KMS-11 (cell line): ENCODE measurements at regions not wholly inside any gene's neighbourhood (a gene's known extent, or its start where the extent isn't known, plus 50 kb on each side); places are given as distances from the start of the nearest gene placed in this dataset.

Experiments used
- H2AFZ ChIP-seq: fragments of 200-600 bp; sonication (generic); 2 replicates; pipeline ENCODE4 v1.6.1; 2016; ENCODE audit warnings: antibody characterized with exemption, mixed run types, low read depth
- H3K27ac ChIP-seq: fragments of 200-600 bp; sonication (generic); 2 replicates; pipeline ENCODE4 v1.6.1; 2016; ENCODE audit warnings: mild to moderate bottlenecking, mixed run types
- H3K27me3 ChIP-seq: fragments of 200-600 bp; sonication (generic); 2 replicates; pipeline ENCODE4 v1.6.1; 2017; ENCODE audit warnings: mild to moderate bottlenecking, low read depth, mixed run types, moderate library complexity; ENCODE audit not compliant: insufficient read depth
- H3K36me3 ChIP-seq: fragments of 200-600 bp; sonication (generic); 2 replicates; pipeline ENCODE4 v1.6.1; 2017; ENCODE audit warnings: mild to moderate bottlenecking, mixed run types; ENCODE audit not compliant: insufficient read depth
- H3K4me1 ChIP-seq: fragments of 200-600 bp; sonication (generic); 2 replicates; pipeline ENCODE4 v1.6.1; 2016; ENCODE audit warnings: mild to moderate bottlenecking, low read depth, mixed run types; ENCODE audit not compliant: poor library complexity, severe bottlenecking
- H3K4me2 ChIP-seq: fragments of 200-600 bp; sonication (generic); 2 replicates; pipeline ENCODE4 v1.7.0; 2016; ENCODE audit warnings: mild to moderate bottlenecking, mixed run types
- H3K4me3 ChIP-seq: fragments of 200-600 bp; sonication (generic); IDR thresholded peaks from 2 replicates; pipeline ENCODE4 v1.6.1; 2017; ENCODE audit warnings: low read depth, low read length, mixed read lengths; ENCODE audit not compliant: insufficient read depth
- H3K79me2 ChIP-seq: fragments of 200-600 bp; sonication (generic); 2 replicates; pipeline ENCODE4 v1.6.1; 2016; ENCODE audit warnings: low read depth, mixed run types; ENCODE audit not compliant: insufficient read depth
- H3K9ac ChIP-seq: fragments of 200-600 bp; sonication (generic); 2 replicates; pipeline ENCODE4 v1.6.1; 2016; ENCODE audit warnings: mild to moderate bottlenecking, mixed run types
- H4K20me1 ChIP-seq: fragments of 200-600 bp; sonication (generic); 2 replicates; pipeline ENCODE4 v1.6.1; 2016; ENCODE audit warnings: mild to moderate bottlenecking, mixed run types; ENCODE audit not compliant: insufficient read depth
- TF ChIP-seq, protein P1 (sequence below): fragments of 200-600 bp; sonication (generic); conservative IDR thresholded peaks from 2 replicates; pipeline ENCODE4 v1.6.1; 2017; ENCODE audit warnings: low read depth, mild to moderate bottlenecking, antibody characterized with exemption, low read length, moderate library complexity, mixed read lengths

DNA sequence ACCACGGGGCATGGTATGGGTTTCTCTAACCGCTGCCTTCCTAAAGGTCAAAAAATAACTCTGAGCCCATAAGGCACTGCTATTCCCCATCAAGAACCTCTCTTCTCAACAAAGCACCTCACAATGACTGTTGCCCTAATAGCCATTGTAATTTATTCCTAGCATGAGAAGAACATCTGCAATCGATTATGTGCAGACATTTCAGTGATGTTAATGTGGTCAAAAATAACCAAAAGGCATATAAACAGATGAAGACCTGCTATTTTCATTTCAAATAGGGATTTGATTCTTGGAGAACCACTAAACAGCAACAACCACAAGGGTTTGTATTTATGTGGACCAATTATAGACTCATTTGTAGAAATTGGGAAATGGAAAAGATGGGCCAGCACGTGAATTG, 356.6 kb downstream of the FBXO15 start:
- H2AFZ ChIP-seq, result no peak overlapping the region
- no peaks in the 10 kb centered on the region for H3K4me1 ChIP-seq
- no peaks in the 10 kb centered on the region for H3K79me2 ChIP-seq
- H3K4me2 ChIP-seq, result no peak overlapping the region
- H3K27ac ChIP-seq, result no peak overlapping the region
- H3K9ac ChIP-seq, result no peak overlapping the region
- TF ChIP-seq, protein P1, sequence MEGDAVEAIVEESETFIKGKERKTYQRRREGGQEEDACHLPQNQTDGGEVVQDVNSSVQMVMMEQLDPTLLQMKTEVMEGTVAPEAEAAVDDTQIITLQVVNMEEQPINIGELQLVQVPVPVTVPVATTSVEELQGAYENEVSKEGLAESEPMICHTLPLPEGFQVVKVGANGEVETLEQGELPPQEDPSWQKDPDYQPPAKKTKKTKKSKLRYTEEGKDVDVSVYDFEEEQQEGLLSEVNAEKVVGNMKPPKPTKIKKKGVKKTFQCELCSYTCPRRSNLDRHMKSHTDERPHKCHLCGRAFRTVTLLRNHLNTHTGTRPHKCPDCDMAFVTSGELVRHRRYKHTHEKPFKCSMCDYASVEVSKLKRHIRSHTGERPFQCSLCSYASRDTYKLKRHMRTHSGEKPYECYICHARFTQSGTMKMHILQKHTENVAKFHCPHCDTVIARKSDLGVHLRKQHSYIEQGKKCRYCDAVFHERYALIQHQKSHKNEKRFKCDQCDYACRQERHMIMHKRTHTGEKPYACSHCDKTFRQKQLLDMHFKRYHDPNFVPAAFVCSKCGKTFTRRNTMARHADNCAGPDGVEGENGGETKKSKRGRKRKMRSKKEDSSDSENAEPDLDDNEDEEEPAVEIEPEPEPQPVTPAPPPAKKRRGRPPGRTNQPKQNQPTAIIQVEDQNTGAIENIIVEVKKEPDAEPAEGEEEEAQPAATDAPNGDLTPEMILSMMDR, result no peak
- H3K27me3 ChIP-seq, result no peaks in the 10 kb centered on the region
- no peak overlapping the region for H3K4me3 ChIP-seq
- no peaks in the 10 kb centered on the region for H4K20me1 ChIP-seq
- no peaks in the 10 kb centered on the region for H3K36me3 ChIP-seq

DNA sequence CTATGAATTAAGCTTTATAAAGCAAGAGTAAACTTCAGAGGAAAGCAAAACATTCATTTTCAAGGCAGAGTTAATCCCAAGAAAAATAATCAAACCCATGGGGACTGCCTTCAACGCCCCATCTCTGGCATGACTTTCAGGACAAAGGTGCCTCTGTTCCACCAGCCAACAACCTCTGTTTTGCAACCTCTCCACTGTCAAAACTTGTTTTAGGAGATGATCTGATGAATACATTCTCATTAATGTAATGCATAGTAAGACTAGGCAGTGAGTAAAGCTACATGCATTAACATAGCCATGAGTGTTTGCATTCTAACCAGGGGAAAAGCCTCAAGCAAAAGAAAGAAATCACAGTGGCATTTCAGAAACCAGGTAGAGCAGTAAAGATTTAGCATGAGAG, 357.0 kb downstream of the FBXO15 start:
- TF ChIP-seq, protein P1, result no peak
- Histone ChIP-seq H2AFZ (no peak overlapping the region), H3K36me3 (no peaks in the 10 kb centered on the region), H3K4me1 (no peaks in the 10 kb centered on the region), H3K4me3 (no peak overlapping the region), H4K20me1 (no peaks in the 10 kb centered on the region), H3K9ac (no peak overlapping the region), H3K27ac (no peak overlapping the region), H3K4me2 (no peak overlapping the region), H3K27me3 (no peaks in the 10 kb centered on the region), H3K79me2 (no peaks in the 10 kb centered on the region)

DNA sequence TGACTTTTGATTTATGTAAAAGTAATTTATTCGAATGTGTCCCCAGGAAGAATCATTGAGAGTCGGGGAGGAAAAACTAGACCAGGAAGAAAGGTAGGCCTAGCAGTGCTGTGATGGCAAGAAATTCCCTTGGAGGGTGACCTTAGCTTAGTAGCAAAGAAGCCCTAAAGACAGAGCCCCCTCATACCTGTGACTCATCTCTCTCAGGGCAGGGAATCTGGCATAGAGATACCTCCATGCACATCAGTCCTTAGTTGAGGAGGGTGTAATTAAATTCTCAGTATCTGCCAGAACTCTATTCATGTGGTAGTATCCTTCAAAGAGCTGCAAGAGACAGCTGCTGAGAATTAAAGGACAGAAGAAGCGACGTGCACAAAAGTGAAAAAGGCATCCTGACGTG, 360.3 kb downstream of the FBXO15 start:
- TF ChIP-seq, protein P1, result no peak
- H2AFZ ChIP-seq, result no peak overlapping the region
- H3K36me3 ChIP-seq, result no peaks in the 10 kb centered on the region
- H3K79me2 ChIP-seq, result no peaks in the 10 kb centered on the region
- no peak overlapping the region for H3K4me3 ChIP-seq
- H3K4me2 ChIP-seq, result no peak overlapping the region
- no peaks in the 10 kb centered on the region for H3K27me3 ChIP-seq
- H3K4me1 ChIP-seq, result no peaks in the 10 kb centered on the region
- H3K27ac ChIP-seq, result no peak overlapping the region
- H4K20me1 ChIP-seq, result no peaks in the 10 kb centered on the region
- no peak overlapping the region for H3K9ac ChIP-seq

DNA sequence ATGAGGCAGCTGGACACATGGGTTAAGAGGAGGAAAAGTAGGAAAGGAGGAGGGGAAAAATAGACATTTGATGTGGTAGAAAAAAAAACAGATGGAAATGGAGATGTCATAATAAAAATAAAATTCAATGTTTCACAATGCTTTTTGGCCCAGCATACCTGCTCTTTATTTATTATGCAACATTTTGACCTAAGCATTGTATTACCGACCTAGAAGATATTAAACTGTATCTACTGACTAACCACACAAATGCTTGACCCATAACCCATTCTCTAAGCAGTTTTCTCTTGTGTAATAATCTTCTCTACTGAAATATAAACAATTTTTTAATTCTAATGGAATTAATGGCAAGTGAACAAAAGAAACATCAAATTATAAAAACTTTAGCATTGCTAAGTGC, 362.3 kb downstream of the FBXO15 start:
- no peaks in the 10 kb centered on the region for H3K4me1 ChIP-seq
- H3K36me3 ChIP-seq, result no peaks in the 10 kb centered on the region
- no peak overlapping the region for H3K4me2 ChIP-seq
- no peaks in the 10 kb centered on the region for H3K27me3 ChIP-seq
- no peak overlapping the region for H2AFZ ChIP-seq
- no peaks in the 10 kb centered on the region for H3K79me2 ChIP-seq
- H4K20me1 ChIP-seq, result no peaks in the 10 kb centered on the region
- no peak overlapping the region for H3K9ac ChIP-seq
- TF ChIP-seq, protein P1, result no peak
- no peak overlapping the region for H3K4me3 ChIP-seq
- no peak overlapping the region for H3K27ac ChIP-seq

DNA sequence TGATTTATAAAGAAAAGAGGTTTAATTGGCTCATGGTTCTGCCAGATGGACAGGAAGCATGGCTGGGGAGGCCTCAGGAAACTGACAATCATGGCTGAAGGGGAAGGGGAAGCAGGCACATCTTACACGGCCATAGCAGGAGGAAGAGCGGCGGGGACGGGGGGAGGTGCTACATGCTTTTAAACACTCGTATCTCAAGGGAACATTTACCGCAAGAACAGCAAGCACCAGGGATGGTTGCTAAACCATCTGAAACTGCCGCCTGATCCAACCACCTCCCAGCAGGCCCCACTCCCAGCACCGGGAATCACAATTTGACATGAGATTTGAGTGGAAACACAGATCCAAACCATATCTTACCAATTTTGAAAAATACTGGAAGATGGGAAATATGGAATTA, 362.8 kb downstream of the FBXO15 start:
- H3K36me3 ChIP-seq, result no peaks in the 10 kb centered on the region
- H3K4me2 ChIP-seq, result no peak overlapping the region
- TF ChIP-seq, protein P1, result no peak
- no peak overlapping the region for H3K27ac ChIP-seq
- H3K79me2 ChIP-seq, result no peaks in the 10 kb centered on the region
- no peak overlapping the region for H3K4me3 ChIP-seq
- no peaks in the 10 kb centered on the region for H4K20me1 ChIP-seq
- no peaks in the 10 kb centered on the region for H3K4me1 ChIP-seq
- no peaks in the 10 kb centered on the region for H3K27me3 ChIP-seq
- H3K9ac ChIP-seq, result no peak overlapping the region
- H2AFZ ChIP-seq, result no peak overlapping the region
